GM12878 (cell line): ENCODE measurements at regions not wholly inside any gene's neighbourhood (a gene's known extent, or its start where the extent isn't known, plus 50 kb on each side); places are given as distances from the start of the nearest gene placed in this dataset.

Experiments used
- ATAC-seq: fragments of 200-7000 bp; cut with Tn5 transposase; 3 replicates; pipeline ENCODE4 v1.9.1; 2020; ENCODE audit warnings: mild to moderate bottlenecking, moderate library complexity
- BruUV-seq: library from RNA; stranded (reverse); fragments of 400-500 nt; replicated peaks from 2 replicates; lab custom pipeline; 2021; lab: Mats Ljungman, UMichigan
- CTCF ChIA-PET: fragments of 300-600 bp; sonication (Branson Sonifier 250); formaldehyde crosslinking; extraction: SDS; loops from one replicate; lab custom pipeline; 2021; ENCODE audit warnings: inconsistent platforms; lab: Yijun Ruan, JAX
- POLR2A ChIA-PET: fragments of 350-600 bp; formaldehyde crosslinking; extraction: SDS; loops from one replicate; lab custom pipeline; 2021; ENCODE audit warnings: inconsistent platforms; lab: Charles Lee
- RAD21 ChIA-PET: fragments of 300-600 bp; sonication (Branson Sonifier 250); formaldehyde crosslinking; loops from one replicate; lab custom pipeline; 2023; ENCODE audit warnings: antibody characterized with exemption; ENCODE audit not compliant: unreplicated experiment; lab: Charles Lee
- SMC1A ChIA-PET: fragments of 300-600 bp; sonication (Branson Sonifier 250); formaldehyde crosslinking; loops from one replicate; lab custom pipeline; 2023; ENCODE audit not compliant: unreplicated experiment, uncharacterized antibody; lab: Charles Lee
- DNase-seq: peaks from one replicate; pipeline ENCODE4 v3.0.0-alpha.2; 2011; ENCODE audit warnings: low read depth, low spot score
- FAIRE-seq: peaks from 3 replicates; lab custom pipeline; 2011; peaks lifted over from hg19 to GRCh38; lab: Jason Lieb, UNC
- H2AFZ ChIP-seq: 2 replicates; pipeline ENCODE4 v1.6.0; 2011; ENCODE audit warnings: low read depth, low read length, control low read depth; ENCODE audit not compliant: control insufficient read depth
- H3K27ac ChIP-seq: 2 replicates; pipeline ENCODE4 v1.5.1; 2011; ENCODE audit warnings: control low read depth; ENCODE audit not compliant: control insufficient read depth, insufficient read depth
- H3K27me3 ChIP-seq, 2 experiments: replicated peaks in 1 of 2; 2 replicates each; pipeline versions ENCODE4 v1.6.0 to v1.6.1; 2011; ENCODE audit warnings: low read length in 1 of 2; ENCODE audit not compliant: control insufficient read depth in 2 of 2, insufficient read depth in 2 of 2
- H3K36me3 ChIP-seq, 2 experiments: 2 replicates each; pipeline ENCODE4 v1.5.1; 2011; ENCODE audit warnings: low read length in 1 of 2; ENCODE audit not compliant: control insufficient read depth in 2 of 2, insufficient read depth in 2 of 2
- H3K4me1 ChIP-seq: 2 replicates; pipeline ENCODE4 v1.6.1; 2011; ENCODE audit warnings: mild to moderate bottlenecking, low read length, moderate library complexity, mixed read lengths; ENCODE audit not compliant: control insufficient read depth, insufficient read depth
- H3K4me2 ChIP-seq: 2 replicates; pipeline ENCODE4 v1.6.0; 2011; ENCODE audit warnings: control low read depth; ENCODE audit not compliant: control insufficient read depth, insufficient read depth
- H3K4me3 ChIP-seq: fragments of 200-600 bp; sonication (generic); 2 replicates; pipeline ENCODE4 v1.5.1; 2016
- H3K79me2 ChIP-seq: 2 replicates; pipeline ENCODE4 v1.6.0; 2011; ENCODE audit warnings: low read length; ENCODE audit not compliant: control insufficient read depth, insufficient read depth
- H3K9ac ChIP-seq: 2 replicates; pipeline ENCODE4 v1.8.0; 2011; ENCODE audit warnings: low read length, control low read depth, mixed read lengths; ENCODE audit not compliant: control insufficient read depth, insufficient read depth
- H3K9me3 ChIP-seq: replicated peaks from 3 replicates; pipeline ENCODE4 v1.5.1; 2011; ENCODE audit warnings: mild to moderate bottlenecking, low read length; ENCODE audit not compliant: control insufficient read depth, insufficient read depth
- H4K20me1 ChIP-seq: 2 replicates; pipeline ENCODE4 v1.6.0; 2011; ENCODE audit not compliant: control insufficient read depth, insufficient read depth
- ATF2 ChIP-seq: IDR thresholded peaks from 2 replicates; pipeline ENCODE4 v1.6.1; 2012; ENCODE audit warnings: low read length, inconsistent platforms
- ATF3 ChIP-seq: IDR thresholded peaks from 2 replicates; pipeline ENCODE4 v1.6.1; 2011; ENCODE audit warnings: low read depth, mild to moderate bottlenecking, low read length, moderate library complexity, borderline replicate concordance; ENCODE audit errors: extremely low read depth
- GABPA ChIP-seq: IDR thresholded peaks from 2 replicates; pipeline ENCODE4 v1.6.1; 2014; ENCODE audit warnings: antibody characterized with exemption, low read depth, mild to moderate bottlenecking, inconsistent platforms
- HCFC1 ChIP-seq: fragments of 150-350 bp; IDR thresholded peaks from 2 replicates; pipeline ENCODE4 v1.6.1; 2014; ENCODE audit warnings: low read length
- IKZF2 ChIP-seq, 2 experiments: fragments of 450-650 bp; IDR thresholded peaks; 2 replicates each; pipeline ENCODE4 v1.6.1; 2017; ENCODE audit warnings: mild to moderate bottlenecking in 2 of 2, moderate library complexity in 2 of 2
- IRF4 ChIP-seq: IDR thresholded peaks from 2 replicates; pipeline ENCODE4 v1.6.1; 2011; ENCODE audit warnings: low read depth, low read length
- KAT2A ChIP-seq: conservative IDR thresholded peaks from 2 replicates; pipeline ENCODE4 v1.6.1; 2011; ENCODE audit warnings: low read depth, low read length; ENCODE audit not compliant: control insufficient read depth
- MYC ChIP-seq: IDR thresholded peaks from 2 replicates; pipeline ENCODE4 v1.6.1; 2011; ENCODE audit warnings: mild to moderate bottlenecking, low read length, moderate library complexity, inconsistent platforms; ENCODE audit not compliant: insufficient read depth, insufficient replicate concordance, insufficient read length, severe bottlenecking
- RCOR1 ChIP-seq: conservative IDR thresholded peaks from 2 replicates; pipeline ENCODE4 v1.6.1; 2012; ENCODE audit warnings: low read depth, low read length, improper control_type of control experiment
- REST ChIP-seq: IDR thresholded peaks from 2 replicates; pipeline ENCODE4 v1.6.1; 2012; ENCODE audit warnings: mild to moderate bottlenecking, low read depth, low read length
- SPI1 ChIP-seq: IDR thresholded peaks from 2 replicates; pipeline ENCODE4 v1.6.1; 2011; ENCODE audit warnings: low read depth, mild to moderate bottlenecking, low read length, moderate library complexity, borderline replicate concordance; ENCODE audit not compliant: insufficient read depth
- USF2 ChIP-seq: IDR thresholded peaks from 2 replicates; pipeline ENCODE4 v1.6.1; 2011; ENCODE audit warnings: low read depth, low read length, improper control_type of control experiment, borderline replicate concordance
- ZBTB40 ChIP-seq: fragments of 450-650 bp; IDR thresholded peaks from 2 replicates; pipeline ENCODE4 v1.6.1; 2016; ENCODE audit warnings: mild to moderate bottlenecking, moderate library complexity, borderline replicate concordance
- ZNF384 ChIP-seq: IDR thresholded peaks from 2 replicates; pipeline ENCODE4 v1.6.1; 2012; ENCODE audit warnings: low read depth, mild to moderate bottlenecking, low read length, improper control_type of control experiment, borderline replicate concordance
- ZSCAN29 ChIP-seq: fragments of 450-650 bp; IDR thresholded peaks from 2 replicates; pipeline ENCODE4 v1.6.1; 2017; ENCODE audit warnings: mild to moderate bottlenecking, moderate library complexity
- WGBS: methylation state at CpG from one replicate; pipeline ENCODE4 v1.1.6; 2016; ENCODE audit warnings: low lambda C conversion rate; ENCODE audit not compliant: insufficient replicate concordance, insufficient coverage; ENCODE audit errors: missing lambda C conversion rate; 5-methylcytosine and 5-hydroxymethylcytosine counted together
- in situ Hi-C: fragments of 300-500 bp; cut with MboI; formaldehyde crosslinking; loops from 9 replicates; pipeline ENCODE4 v1.14.3; 2018; ENCODE audit warnings: mixed read lengths
- intact Hi-C: fragments of 100-400 bp; cut with micrococcal nuclease; formaldehyde crosslinking; loops from one replicate; pipeline ENCODE4 v1.14.2; 2022; ENCODE audit not compliant: unreplicated experiment

GRCh38 chr15:62991698-62992097 is 50.8 kb upstream of the TPM1 start:
- ATAC-seq (no peak), DNase-seq (no peak)
- in situ Hi-C loops = no loop called here
- WGBS = 0% methylated on average over 2 of the region's 2 CpGs
- Histone ChIP-seq H3K4me3 (no peak overlapping the region), H3K36me3 (no peaks in the 10 kb centered on the region), H2AFZ (no peak overlapping the region), H4K20me1 (no peaks in the 10 kb centered on the region), H3K9ac (no peak overlapping the region), H3K79me2 (no peaks in the 10 kb centered on the region), H3K4me2 (no peak overlapping the region), H3K27me3 (peaks cover 0 to 2% of the 10 kb centered on the region in 2 experiments; a peak in 2 of 4 replicates)
- BruUV-seq = no TSS peak
- ChIA-PET RAD21 (no interaction called here), POLR2A (no interaction called here), SMC1A (no interaction called here)
- TF ChIP-seq IRF4 = no peak
- TF ChIP-seq KAT2A = no peak
- TF ChIP-seq GABPA = no peak
- TF ChIP-seq ZBTB40 = no peak
- TF ChIP-seq ATF3 = no peak
- TF ChIP-seq MYC = no peak
- no peak for TF ChIP-seq IKZF2 (IDR thresholded peaks at IDR 0.05)
- no peak for TF ChIP-seq HCFC1
- TF ChIP-seq SPI1 = no peak
- no peak for TF ChIP-seq ATF2
- no peak for TF ChIP-seq USF2
- no peak for TF ChIP-seq RCOR1
- no peak for TF ChIP-seq REST
- no peak for TF ChIP-seq ZNF384
- TF ChIP-seq ZSCAN29 = no peak
- TF ChIP-seq, all 136 proteins: peak for 0
- intact Hi-C loops = no loop called here
- H3K9me3 ChIP-seq = no peaks in the 10 kb centered on the region
- no peak overlapping the region for H3K27ac ChIP-seq
- no peak for FAIRE-seq
- no peaks in the 10 kb centered on the region for H3K4me1 ChIP-seq
- CTCF ChIA-PET = no interaction called here
